Kidney (tissue), 13 donors: ENCODE measurements at regions not wholly inside any gene's neighbourhood (a gene's known extent, or its start where the extent isn't known, plus 50 kb on each side); places are given as distances from the start of the nearest gene placed in this dataset.

Experiments
- DNase-seq, 5 donors: peaks; one replicate each; pipeline ENCODE4 v3.0.0-alpha.2; 2013 to 2020
- FAIRE-seq: peaks from 2 replicates; lab custom pipeline; 2012; peaks lifted over from hg19 to GRCh38; lab: Jason Lieb, UNC
- H3K27ac ChIP-seq, 2 donors: one replicate each; pipeline ENCODE4 v1.7.0; 2013; ENCODE audit warnings: low read depth in 2 of 2, low read length in 2 of 2, inconsistent platforms in 1 of 2
- H3K27me3 ChIP-seq: one replicate; pipeline ENCODE4 v1.7.1; 2013; ENCODE audit warnings: low read length, inconsistent platforms; ENCODE audit not compliant: control insufficient read depth, insufficient read depth
- H3K36me3 ChIP-seq, 3 donors: one replicate each; pipeline versions ENCODE4 v1.7.0 to v1.7.1; 2013; ENCODE audit warnings: low read length in 3 of 3, control low read depth in 1 of 3, inconsistent platforms in 1 of 3; ENCODE audit not compliant: insufficient read depth in 3 of 3, control insufficient read depth in 2 of 3
- H3K4me1 ChIP-seq, 3 donors: one replicate each; pipeline versions ENCODE4 v1.7.0 to v1.7.1; 2013; ENCODE audit warnings: low read length in 3 of 3, inconsistent platforms in 1 of 3, low read depth in 1 of 3; ENCODE audit not compliant: control insufficient read depth in 2 of 3, insufficient read depth in 2 of 3
- H3K4me3 ChIP-seq, 3 donors: one replicate each; pipeline versions ENCODE4 v1.7.0 to v1.8.1; 2013; ENCODE audit warnings: low read length in 3 of 3, control low read depth in 1 of 3, inconsistent platforms in 1 of 3
- H3K9ac ChIP-seq, 3 donors: one replicate each; pipeline versions ENCODE4 v1.7.0 to v1.7.1; 2013; ENCODE audit warnings: low read length in 3 of 3, control low read depth in 1 of 3, inconsistent platforms in 1 of 3
- H3K9me3 ChIP-seq, 3 donors: one replicate each; pipeline versions ENCODE4 v1.7.0 to v1.7.1; 2013; ENCODE audit warnings: low read length in 3 of 3, control low read depth in 1 of 3, inconsistent platforms in 1 of 3; ENCODE audit not compliant: control insufficient read depth in 2 of 3, insufficient read depth in 1 of 3
- intact Hi-C: fragments of 100-400 bp; cut with DNase I; formaldehyde crosslinking; loops from one replicate; pipeline ENCODE4 v1.11.1; 2022
- TF ChIP-seq, protein P1 (sequence below): IDR thresholded peaks from 3 replicates; pipeline ENCODE4 v1.5.1; 2012; ENCODE audit warnings: mild to moderate bottlenecking, moderate library complexity, borderline replicate concordance; ENCODE audit not compliant: insufficient read depth; ENCODE audit errors: extremely low read depth
- donor health status: control.
- donor health status: control.
- donor health status: control.
- donor health status: control.
- donor health status: control.
- donor health status: DM: yes; HTN: yes; CAD: no.
- donor health status: Normal renal cell carcinoma (clear cell type).

DNA sequence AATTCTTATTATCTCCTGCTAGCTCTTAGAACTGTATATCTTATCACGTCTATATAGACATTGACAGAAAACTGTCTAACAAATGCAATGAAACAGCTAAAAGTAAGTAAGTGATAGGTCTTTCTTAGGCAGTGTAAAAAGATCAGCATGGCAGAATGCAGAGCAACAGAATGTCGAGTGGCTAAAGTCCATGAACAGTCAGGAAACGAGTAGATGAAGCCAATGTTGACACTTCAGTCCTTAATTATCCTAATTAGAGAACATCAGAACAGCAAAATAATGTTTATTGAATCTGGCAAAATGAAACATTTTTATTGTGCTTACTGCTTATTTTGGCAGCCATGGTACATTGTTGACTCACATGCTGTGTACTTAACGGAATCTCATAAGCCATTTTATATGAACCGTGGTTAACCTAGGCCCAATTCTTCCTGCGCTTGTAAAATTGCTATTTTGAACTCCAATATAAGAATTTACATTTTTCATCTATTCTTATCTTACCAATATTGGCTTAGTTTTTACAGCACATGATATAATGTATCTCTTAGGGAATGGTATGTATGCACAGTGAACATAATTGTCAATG is 748.1 kb downstream of the DACH1 start:
- no peaks in the 10 kb centered on the region for H3K4me1 ChIP-seq
- no peaks in the 10 kb centered on the region for H3K27me3 ChIP-seq
- H3K36me3 ChIP-seq = no peaks in the 10 kb centered on the region
- no peak overlapping the region for H3K27ac ChIP-seq
- DNase-seq (peak in 1 of 5 donors; percentile 21), FAIRE-seq (no peak)
- TF ChIP-seq, protein P1, sequence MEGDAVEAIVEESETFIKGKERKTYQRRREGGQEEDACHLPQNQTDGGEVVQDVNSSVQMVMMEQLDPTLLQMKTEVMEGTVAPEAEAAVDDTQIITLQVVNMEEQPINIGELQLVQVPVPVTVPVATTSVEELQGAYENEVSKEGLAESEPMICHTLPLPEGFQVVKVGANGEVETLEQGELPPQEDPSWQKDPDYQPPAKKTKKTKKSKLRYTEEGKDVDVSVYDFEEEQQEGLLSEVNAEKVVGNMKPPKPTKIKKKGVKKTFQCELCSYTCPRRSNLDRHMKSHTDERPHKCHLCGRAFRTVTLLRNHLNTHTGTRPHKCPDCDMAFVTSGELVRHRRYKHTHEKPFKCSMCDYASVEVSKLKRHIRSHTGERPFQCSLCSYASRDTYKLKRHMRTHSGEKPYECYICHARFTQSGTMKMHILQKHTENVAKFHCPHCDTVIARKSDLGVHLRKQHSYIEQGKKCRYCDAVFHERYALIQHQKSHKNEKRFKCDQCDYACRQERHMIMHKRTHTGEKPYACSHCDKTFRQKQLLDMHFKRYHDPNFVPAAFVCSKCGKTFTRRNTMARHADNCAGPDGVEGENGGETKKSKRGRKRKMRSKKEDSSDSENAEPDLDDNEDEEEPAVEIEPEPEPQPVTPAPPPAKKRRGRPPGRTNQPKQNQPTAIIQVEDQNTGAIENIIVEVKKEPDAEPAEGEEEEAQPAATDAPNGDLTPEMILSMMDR = no peak
- intact Hi-C loops = no loop called here
- no peaks in the 10 kb centered on the region for H3K9me3 ChIP-seq
- no peak overlapping the region for H3K4me3 ChIP-seq
- H3K9ac ChIP-seq = no peak overlapping the region

DNA sequence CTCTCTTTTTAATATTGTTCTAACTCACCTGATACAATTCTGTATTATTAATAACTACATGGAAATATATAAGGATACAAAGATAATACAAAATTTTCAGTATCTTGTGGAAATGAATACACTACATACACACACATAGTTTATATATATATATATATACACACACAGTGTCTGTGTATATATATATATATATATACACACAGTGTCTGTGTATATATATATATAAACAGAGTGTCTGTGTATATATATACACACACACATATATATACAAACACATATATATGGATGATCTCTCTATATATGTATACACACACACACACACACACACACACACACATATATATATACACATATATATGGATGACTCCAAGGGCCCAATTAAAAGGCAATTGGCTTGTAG is 749.1 kb downstream of the DACH1 start:
- DNase-seq = no peak
- H3K27ac ChIP-seq = no peak overlapping the region
- peaks cover 0 to 4% (median 0%) of the 10 kb centered on the region in 3 donors for H3K9me3 ChIP-seq
- no peaks in the 10 kb centered on the region for H3K4me1 ChIP-seq
- no peaks in the 10 kb centered on the region for H3K27me3 ChIP-seq
- TF ChIP-seq, protein P1 = no peak
- no peak overlapping the region for H3K9ac ChIP-seq
- no peak for FAIRE-seq
- H3K36me3 ChIP-seq = no peaks in the 10 kb centered on the region
- no peak overlapping the region for H3K4me3 ChIP-seq
- intact Hi-C loops = no loop called here

DNA sequence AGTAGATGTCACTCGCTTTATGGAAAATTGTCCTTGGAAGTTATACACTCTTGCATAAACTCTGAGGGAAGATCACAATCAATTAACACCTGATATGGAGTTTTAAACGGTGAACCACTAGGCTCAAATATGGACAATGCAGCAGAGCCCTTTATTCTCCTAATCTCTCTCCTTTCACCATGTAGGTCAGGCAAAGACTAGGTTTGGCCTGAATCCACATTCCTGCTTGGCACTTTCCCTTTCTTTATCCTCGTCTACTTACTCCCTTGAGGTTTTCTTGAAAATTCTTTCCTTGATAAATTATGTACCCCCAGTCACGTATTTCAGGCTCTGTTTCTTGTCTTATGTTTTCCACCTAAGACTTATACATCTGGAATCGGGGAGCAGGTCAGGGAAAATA is 751.7 kb downstream of the DACH1 start:
- no peaks in the 10 kb centered on the region for H3K36me3 ChIP-seq
- DNase-seq = no peak

More for the DNA sequence above, 751.7 kb downstream of the DACH1 start:
- Histone ChIP-seq H3K27ac (no peak overlapping the region), H3K9me3 (peaks cover 0 to 4% (median 0%) of the 10 kb centered on the region in 3 donors), H3K27me3 (no peaks in the 10 kb centered on the region), H3K4me3 (no peak overlapping the region), H3K4me1 (no peaks in the 10 kb centered on the region), H3K9ac (no peak overlapping the region)
- FAIRE-seq = no peak
- TF ChIP-seq, protein P1 = no peak
- intact Hi-C loops = no loop called here
